ENCODE measurements at regions not wholly inside any gene's neighbourhood (a gene's known extent, or its start where the extent isn't known, plus 50 kb on each side); places are given as distances from the start of the nearest gene placed in this dataset.

DNA sequence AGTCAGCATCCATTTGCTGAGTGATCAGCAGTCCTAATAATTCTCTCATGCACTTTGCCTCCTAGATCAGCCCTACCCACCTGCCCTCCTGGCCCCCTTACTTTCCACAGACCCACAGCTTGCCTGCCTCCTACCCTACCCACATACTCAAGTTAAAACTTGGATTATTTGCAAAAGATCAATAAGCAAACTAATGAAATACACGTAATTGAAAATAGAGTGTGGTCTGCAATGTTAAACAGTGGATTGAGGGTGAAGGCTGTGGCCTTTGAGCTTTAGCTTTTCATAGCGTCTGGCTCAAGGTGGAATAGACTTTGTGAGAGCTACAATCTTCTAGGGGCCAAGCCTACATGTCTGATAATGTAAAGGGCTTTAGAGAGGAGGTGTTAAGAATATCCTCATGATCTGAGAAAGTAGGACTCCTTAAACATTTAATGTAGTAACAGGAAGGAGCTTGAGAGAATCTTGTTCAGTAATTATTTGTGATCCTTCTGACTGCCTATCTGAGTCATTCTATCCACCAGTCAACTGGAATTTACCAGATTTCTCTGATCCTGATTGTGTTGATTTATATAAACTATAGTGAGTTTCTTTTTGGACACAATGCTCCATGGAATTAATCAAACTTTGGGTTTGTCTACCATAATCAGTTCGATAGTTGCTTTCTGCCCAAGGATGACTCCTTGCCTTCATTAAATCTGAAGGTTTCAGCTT lies 310.0 kb downstream of the HRH4 start (continued):
- TF ChIP-seq CHD1 (IDR thresholded peaks at IDR 0.05; ENCODE audit: low read depth, low read length) = no peak

DNA sequence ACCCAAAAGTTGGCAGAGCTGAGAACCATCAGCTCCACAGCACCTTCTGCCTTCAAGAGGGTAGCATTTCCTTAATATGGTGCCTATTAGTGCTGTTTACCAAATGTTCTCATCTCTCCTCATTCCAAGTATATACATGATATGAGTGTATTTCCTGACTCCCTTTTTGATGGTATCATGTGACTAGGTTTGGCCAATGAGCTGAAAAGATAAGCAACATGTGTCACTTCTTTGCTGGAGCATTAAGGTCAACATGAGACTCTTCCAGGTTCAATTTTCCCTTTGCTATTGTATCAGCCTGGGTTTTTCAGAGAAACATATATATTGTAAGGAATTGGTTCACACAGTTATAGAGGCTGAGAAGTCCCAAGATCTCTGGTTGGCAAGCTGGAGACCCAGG lies 310.9 kb downstream of the HRH4 start:
- Histone ChIP-seq H3K18ac (ENCODE audit: low read depth, low read length) (peak overlapping the region; percentile 88; the same call in 1 of the 2 replicates), H2BK120ac (ENCODE audit: low read depth, low read length) (peak overlapping the region; percentile 67; the same call in 1 of the 2 replicates), H2AK9ac (replicated peaks; ENCODE audit: low read depth, low read length, poor library complexity) (no peak overlapping the region), H3K27ac (ENCODE audit: insufficient read depth, low read length) (no peak overlapping the region), H3K9me1 (ENCODE audit: insufficient read depth, low read length) (peaks cover 5% of the 10 kb centered on the region), H3K4me1 (ENCODE audit: control insufficient read depth, insufficient read depth, low read length) (peaks cover 9% of the 10 kb centered on the region; the same call in 1 of the 2 replicates), H3K56ac (ENCODE audit: extremely low read depth, insufficient read depth, low read length) (no peak overlapping the region), H2AFZ (replicated peaks; ENCODE audit: low read length, poor library complexity) (no peak overlapping the region), H3K4ac (ENCODE audit: low read depth, low read length) (peak overlapping the region; percentile 15; the same call in 1 of the 2 replicates), H3K4me3 (ENCODE audit: insufficient read depth, low read depth, low read length) (no peak overlapping the region), H2BK20ac (ENCODE audit: low read depth, low read length) (peak overlapping the region; percentile 83; the same call in 1 of the 2 replicates), H4K8ac (ENCODE audit: low read depth in 2 of 2, low read length in 2 of 2) (peak overlapping the region; percentile 20 to 56; a peak in 2 of 4 replicates), H4K20me1 (ENCODE audit: insufficient read depth, low read length) (no peaks in the 10 kb centered on the region), H2BK5ac (ENCODE audit: low read depth, low read length, poor library complexity, severe bottlenecking) (peak overlapping the region; percentile 37), H3K27me3 (ENCODE audit: control insufficient read depth, insufficient read depth, low read length) (no peaks in the 10 kb centered on the region), H3K14ac (replicated peaks; ENCODE audit: low read depth, low read length) (peak overlapping the region; percentile 61; the same call in 1 of the 2 replicates), H3K36me3 (ENCODE audit: control insufficient read depth, insufficient read depth, low read length) (0 out of 2 replicates have a peak, but pooled peaks cover 1% of the 10 kb centered on the region), H4K5ac (ENCODE audit: low read depth, low read length) (no peak overlapping the region), H3K4me2 (ENCODE audit: low read depth, low read length) (no peak overlapping the region), H2AK5ac (ENCODE audit: low read depth, low read length) (peak overlapping the region; percentile 64), H2BK15ac (ENCODE audit: low read depth, low read length) (peak overlapping the region; percentile 22; the same call in 1 of the 3 replicates), H3K9ac (ENCODE audit: low read depth, low read length) (no peak overlapping the region), H3K79me1 (ENCODE audit: low read depth in 1 of 2, low read length in 2 of 2) (no peaks in the 10 kb centered on the region), H4K91ac (ENCODE audit: insufficient read depth, low read depth, low read length) (0 out of 2 replicates have a peak overlapping the region, but pooled peaks have one; percentile 47), H3K9me3 (ENCODE audit: control insufficient read depth, insufficient read depth, low read length) (no peaks in the 10 kb centered on the region), H3K23ac (ENCODE audit: low read depth, low read length) (no peak overlapping the region)
- TF ChIP-seq, protein P1, sequence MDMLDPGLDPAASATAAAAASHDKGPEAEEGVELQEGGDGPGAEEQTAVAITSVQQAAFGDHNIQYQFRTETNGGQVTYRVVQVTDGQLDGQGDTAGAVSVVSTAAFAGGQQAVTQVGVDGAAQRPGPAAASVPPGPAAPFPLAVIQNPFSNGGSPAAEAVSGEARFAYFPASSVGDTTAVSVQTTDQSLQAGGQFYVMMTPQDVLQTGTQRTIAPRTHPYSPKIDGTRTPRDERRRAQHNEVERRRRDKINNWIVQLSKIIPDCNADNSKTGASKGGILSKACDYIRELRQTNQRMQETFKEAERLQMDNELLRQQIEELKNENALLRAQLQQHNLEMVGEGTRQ (IDR thresholded peaks at IDR 0.05; ENCODE audit: low read depth, low read length) = peak; percentile 61
- TF ChIP-seq MAZ (IDR thresholded peaks at IDR 0.05; ENCODE audit: borderline replicate concordance, low read depth, low read length) (no peak), RAD21 (IDR thresholded peaks at IDR 0.05; ENCODE audit: low read length) (no peak), MAFK (IDR thresholded peaks at IDR 0.05; ENCODE audit: low read depth, low read length) (no peak), NFE2L2 (IDR thresholded peaks at IDR 0.05; ENCODE audit: low read depth, low read length) (no peak), SMC3 (IDR thresholded peaks at IDR 0.05; ENCODE audit: low read depth, low read length) (no peak)
- in situ Hi-C loops (cut with MboI; ENCODE audit: low sequenced_read_pairs) = no loop called here
- peak; percentile 54 for DNase-seq
- no peak for ATAC-seq (ENCODE audit: low read depth)
- BruUV-seq (replicated peaks) = no TSS peak
- CTCF ChIA-PET = interaction anchor here (0.8 to 1.4 kb wide), 2 partner anchors 24 to 42 kb away, joined by 3 to 4 read pairs; no protein-coding TSS in a partner anchor
- POLR2A ChIA-PET (ENCODE audit: unreplicated experiment) = interaction anchor here (0.6 kb wide), 1 partner anchor 574 kb away, joined by 13 read pairs; no protein-coding TSS in a partner anchor
- dilution Hi-C loops (cut with HindIII; ENCODE audit: low sequenced_read_pairs, unreplicated experiment) = no loop called here
- intact Hi-C loops (cut with micrococcal nuclease) = no loop called here
